Stimulated activated effector memory CD8-positive, alpha-beta T cell treated with anti-CD3 and anti-CD28 coated beads, Interleukin-12 subunit alpha, Interleukin-12 subunit beta, amount 100 ng/mL, for 72 hours (primary cell): ENCODE measurements at regions not wholly inside any gene's neighbourhood (a gene's known extent, or its start where the extent isn't known, plus 50 kb on each side); places are given as distances from the start of the nearest gene placed in this dataset.
"Not testable (repeated sequence)": the region's sequence is repeated elsewhere in the genome, so short reads cannot be mapped to it uniquely, and the experiment has no call there.

ENCODE experiments used
- ATAC-seq: fragments of 150-1000 bp; cut with Tn5 transposase; 2 replicates; pipeline ENCODE4 v1.10.0; 2021
- DNase-seq, 2 donors: peaks; one replicate each; pipeline ENCODE4 v3.0.0; 2021 to 2022; ENCODE audit warnings: low spot score in 2 of 2
- H3K27ac Mint-ChIP-seq: one replicate; pipeline ENCODE4 v1.8.0; 2022; ENCODE audit warnings: mild to moderate bottlenecking, mixed read lengths
- H3K36me3 Mint-ChIP-seq: one replicate; pipeline ENCODE4 v1.8.0; 2022; ENCODE audit warnings: mild to moderate bottlenecking, mixed read lengths
- H3K4me1 Mint-ChIP-seq: one replicate; pipeline ENCODE4 v1.8.0; 2022; ENCODE audit warnings: mixed read lengths
- H3K4me3 Mint-ChIP-seq: one replicate; pipeline ENCODE4 v1.8.0; 2022; ENCODE audit warnings: mild to moderate bottlenecking, mixed read lengths
- H3K9me3 Mint-ChIP-seq: one replicate; pipeline ENCODE4 v1.8.0; 2022; ENCODE audit warnings: mixed read lengths

DNA sequence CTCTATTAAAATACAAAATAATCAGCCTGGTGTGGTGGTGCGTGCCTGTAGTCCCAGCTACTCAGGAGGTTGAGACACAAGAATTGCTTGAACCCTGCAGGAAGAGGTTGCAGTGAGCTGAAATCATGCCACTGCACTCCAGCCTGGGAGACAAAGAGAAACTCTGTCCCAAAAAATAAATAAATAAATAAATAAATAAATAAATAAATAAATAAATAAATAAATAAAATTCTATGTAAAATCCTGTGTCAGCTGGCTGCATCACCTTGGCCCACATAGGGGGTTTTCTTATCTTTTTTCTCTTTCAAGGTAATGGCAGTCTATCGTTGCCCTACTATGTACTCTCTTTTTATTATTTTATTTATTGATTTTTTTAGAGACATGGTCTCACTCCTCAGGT, 206.7 kb downstream of the ALG10 start:
- H3K27ac Mint-ChIP-seq, DNase-seq, H3K9me3 Mint-ChIP-seq, H3K4me3 Mint-ChIP-seq, ATAC-seq, H3K4me1 Mint-ChIP-seq, H3K36me3 Mint-ChIP-seq: not testable (repeated sequence)

DNA sequence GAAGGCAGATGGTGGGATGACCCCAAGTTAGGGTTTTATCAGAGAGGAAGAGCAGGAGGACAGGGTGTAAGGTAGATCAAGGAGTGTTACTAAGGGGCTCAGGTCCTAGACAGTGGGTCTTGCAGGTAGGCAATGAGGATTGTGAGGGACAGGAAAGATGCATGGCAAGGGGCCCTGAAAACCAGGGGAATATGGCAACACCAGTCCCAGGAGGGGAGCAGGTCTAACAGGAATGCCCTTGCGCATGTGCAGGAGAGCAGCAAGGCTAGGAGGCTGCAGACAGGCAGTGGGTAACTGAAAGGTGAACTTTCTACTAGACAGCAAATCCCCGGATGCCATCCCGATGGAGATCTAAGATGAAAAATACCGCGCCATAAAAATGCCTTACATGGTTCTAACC, 211.3 kb downstream of the ALG10 start:
- DNase-seq: no peak
- Mint-ChIP-seq H3K4me1 (no peaks in the 10 kb centered on the region), H3K9me3 (no peaks in the 10 kb centered on the region), H3K36me3 (no peaks in the 10 kb centered on the region), H3K27ac (no peak overlapping the region), H3K4me3 (no peak overlapping the region)
- ATAC-seq: peak; percentile 13

DNA sequence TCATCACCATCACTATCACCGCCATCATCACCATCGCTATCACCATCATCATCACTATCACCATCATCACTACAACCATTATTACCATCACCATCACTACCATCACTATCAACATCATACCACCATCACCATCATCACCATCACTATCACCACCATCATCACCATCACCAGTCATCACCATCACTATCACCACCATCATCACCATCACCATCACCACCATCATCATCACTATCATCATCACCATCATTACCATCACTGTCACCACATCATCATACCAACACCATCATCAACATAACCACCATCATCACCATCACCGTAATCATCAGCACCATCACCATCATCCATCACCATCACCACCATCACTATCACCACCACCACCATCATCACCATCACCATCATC, 213.8 kb downstream of the ALG10 start:
- DNase-seq (no peak), ATAC-seq (no peak)
- H3K36me3 Mint-ChIP-seq: no peaks in the 10 kb centered on the region
- no peak overlapping the region for H3K4me3 Mint-ChIP-seq
- H3K9me3 Mint-ChIP-seq: no peaks in the 10 kb centered on the region
- no peak overlapping the region for H3K27ac Mint-ChIP-seq
- no peaks in the 10 kb centered on the region for H3K4me1 Mint-ChIP-seq

DNA sequence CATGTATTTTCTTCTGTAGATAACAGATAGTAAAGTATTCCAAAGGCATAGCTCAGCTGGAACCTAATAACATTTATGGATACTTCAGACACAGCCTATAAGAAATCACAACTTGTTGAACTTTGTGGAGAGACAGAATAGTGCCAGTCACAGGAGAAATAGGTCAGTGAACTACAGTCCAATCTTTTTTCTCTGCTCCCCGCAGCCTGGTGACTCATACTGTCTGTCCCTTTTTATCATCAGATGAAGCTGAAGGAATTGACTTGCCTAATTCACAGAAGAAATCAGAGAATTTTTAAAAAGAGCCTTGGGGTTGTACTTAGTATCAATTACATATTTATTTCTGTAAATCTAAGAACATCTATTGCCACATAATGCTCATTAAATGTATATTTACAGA, 222.3 kb downstream of the ALG10 start:
- no peaks in the 10 kb centered on the region for H3K9me3 Mint-ChIP-seq
- H3K4me3 Mint-ChIP-seq: no peak overlapping the region
- no peak for ATAC-seq
- H3K4me1 Mint-ChIP-seq: no peaks in the 10 kb centered on the region
- no peak for DNase-seq
- H3K27ac Mint-ChIP-seq: no peak overlapping the region
- H3K36me3 Mint-ChIP-seq: no peaks in the 10 kb centered on the region

DNA sequence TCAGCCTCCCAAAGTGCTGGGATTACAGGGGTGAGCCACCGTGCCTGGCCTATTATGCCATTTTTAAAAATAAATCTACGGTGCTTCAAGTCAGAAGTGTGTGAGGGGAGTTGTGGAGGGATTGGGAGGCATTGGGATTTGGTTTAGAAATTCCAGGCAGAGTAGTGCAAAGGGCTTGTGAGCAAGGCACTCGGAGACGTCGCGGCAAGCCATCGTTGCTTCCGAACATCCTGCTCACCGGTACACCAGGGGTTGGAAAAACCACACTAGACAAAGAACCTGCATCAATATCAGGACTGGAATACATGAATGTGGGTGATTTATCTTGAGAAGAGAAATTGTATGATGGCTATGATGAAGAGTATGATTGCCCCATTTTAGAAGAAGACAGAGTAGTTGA, 227.0 kb downstream of the ALG10 start:
- ATAC-seq: no peak
- Mint-ChIP-seq H3K9me3 (no peaks in the 10 kb centered on the region), H3K4me3 (no peak overlapping the region), H3K36me3 (no peaks in the 10 kb centered on the region), H3K27ac (no peak overlapping the region), H3K4me1 (no peaks in the 10 kb centered on the region)
- no peak for DNase-seq

DNA sequence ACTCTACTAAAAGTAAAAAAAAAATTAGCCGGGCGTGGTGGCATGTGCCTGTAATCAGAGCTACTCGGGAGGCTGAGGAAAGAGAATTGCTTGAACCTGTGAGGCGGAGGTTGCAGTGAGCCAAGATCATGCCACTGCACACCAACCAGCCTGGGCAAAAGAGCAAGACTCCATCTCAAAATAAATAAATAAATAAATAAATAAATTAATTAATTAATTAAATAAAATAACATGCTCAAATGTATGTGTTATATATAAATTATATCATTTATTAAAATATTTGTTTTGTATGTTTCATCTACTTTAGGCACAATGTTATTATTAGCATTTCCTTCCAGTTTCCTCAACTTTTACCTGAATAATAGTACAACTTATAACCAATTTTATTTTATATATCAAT, 229.6 kb downstream of the ALG10 start:
- not testable (repeated sequence) for H3K4me1 Mint-ChIP-seq, H3K27ac Mint-ChIP-seq, H3K36me3 Mint-ChIP-seq, H3K4me3 Mint-ChIP-seq, DNase-seq, ATAC-seq, H3K9me3 Mint-ChIP-seq

DNA sequence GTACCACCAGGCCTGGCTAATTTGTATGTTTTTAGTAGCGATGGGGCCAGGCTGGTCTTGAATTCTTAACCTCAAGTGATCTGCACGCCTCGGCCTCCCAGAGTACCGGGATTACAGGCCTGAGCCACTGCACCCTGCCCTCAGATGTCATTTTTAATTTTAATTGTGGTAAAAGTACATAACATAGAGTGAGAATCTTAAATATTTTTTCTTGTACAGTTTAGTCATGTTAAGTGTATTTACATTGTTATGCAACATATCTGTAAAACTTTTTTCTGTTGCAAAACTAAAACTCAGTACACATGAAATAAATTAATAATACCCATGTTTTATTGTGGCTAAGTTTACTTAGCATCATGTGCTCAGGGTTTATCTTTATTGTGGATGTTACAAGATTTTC, 231.4 kb downstream of the ALG10 start:
- no peaks in the 10 kb centered on the region for H3K9me3 Mint-ChIP-seq
- no peaks in the 10 kb centered on the region for H3K36me3 Mint-ChIP-seq
- H3K4me1 Mint-ChIP-seq: no peaks in the 10 kb centered on the region
- ATAC-seq: no peak
- no peak for DNase-seq
- H3K4me3 Mint-ChIP-seq: no peak overlapping the region
- H3K27ac Mint-ChIP-seq: no peak overlapping the region

DNA sequence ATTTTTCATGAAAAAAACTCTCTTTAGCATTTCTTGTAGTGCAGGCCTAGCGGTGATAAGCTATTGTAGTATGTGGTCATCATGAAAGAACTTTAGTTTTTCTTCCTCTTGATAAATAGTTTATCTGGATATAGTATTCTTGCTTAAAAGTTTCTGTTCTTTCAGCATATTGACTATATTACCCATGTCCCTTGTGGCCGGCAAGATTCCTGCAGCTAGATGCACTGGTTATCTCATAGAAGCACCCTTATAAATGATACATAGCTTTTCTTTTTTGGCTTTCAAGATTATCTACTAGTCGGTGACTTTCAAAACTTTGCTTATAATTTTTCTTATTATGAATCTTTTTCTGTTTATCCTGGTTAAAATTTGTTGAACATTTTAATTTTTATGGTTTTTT, 234.8 kb downstream of the ALG10 start:
- no peak for ATAC-seq
- H3K9me3 Mint-ChIP-seq: peaks cover 3% of the 10 kb centered on the region
- H3K36me3 Mint-ChIP-seq: no peaks in the 10 kb centered on the region
- no peak overlapping the region for H3K27ac Mint-ChIP-seq
- no peak overlapping the region for H3K4me3 Mint-ChIP-seq
- DNase-seq: no peak
- H3K4me1 Mint-ChIP-seq: no peaks in the 10 kb centered on the region

DNA sequence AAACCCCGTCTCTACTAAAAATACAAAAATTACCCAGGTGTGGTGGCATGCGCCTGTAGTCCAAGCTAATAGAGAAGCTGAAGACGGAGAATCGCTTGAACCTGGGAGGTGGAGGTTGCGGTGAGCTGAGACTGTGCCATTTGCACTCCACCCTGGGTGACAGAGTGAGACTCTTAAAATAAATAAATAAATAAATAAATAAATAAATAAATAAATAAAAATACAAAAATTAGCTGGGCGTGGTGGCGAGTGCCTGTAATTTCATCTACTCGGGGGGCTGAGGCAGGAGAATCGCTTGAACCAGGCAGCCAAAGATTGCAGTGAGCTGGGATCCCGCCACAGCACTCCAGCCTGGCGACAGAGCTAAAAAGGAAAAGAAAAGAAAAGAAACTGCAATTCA, 239.8 kb downstream of the ALG10 start:
- H3K4me1 Mint-ChIP-seq, H3K36me3 Mint-ChIP-seq, ATAC-seq, H3K9me3 Mint-ChIP-seq, DNase-seq, H3K27ac Mint-ChIP-seq, H3K4me3 Mint-ChIP-seq: not testable (repeated sequence)

DNA sequence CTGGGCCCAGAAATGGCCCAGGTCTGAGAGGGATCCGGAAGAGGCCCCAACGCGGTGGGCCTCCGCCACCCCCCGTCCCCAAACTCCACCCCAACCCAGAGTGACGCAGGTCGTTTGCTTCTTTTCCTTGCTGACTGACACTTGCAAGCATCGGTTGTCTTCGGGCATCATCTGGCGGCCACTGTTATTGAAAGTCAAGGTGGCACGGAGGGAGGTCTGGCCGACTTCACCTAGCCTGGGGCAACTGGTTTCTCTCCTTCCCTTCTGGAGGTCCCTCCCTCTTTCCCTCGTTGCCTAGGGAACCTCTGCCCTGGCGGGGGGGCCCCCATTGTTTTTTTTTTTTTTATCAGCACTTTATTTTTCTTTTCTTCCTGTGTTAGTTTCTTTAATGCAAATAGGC, 241.8 kb downstream of the ALG10 start:
- Mint-ChIP-seq H3K27ac (no peak overlapping the region), H3K36me3 (no peaks in the 10 kb centered on the region), H3K4me3 (no peak overlapping the region), H3K9me3 (peaks cover 5% of the 10 kb centered on the region), H3K4me1 (no peaks in the 10 kb centered on the region)
- DNase-seq: no peak
- ATAC-seq: no peak

DNA sequence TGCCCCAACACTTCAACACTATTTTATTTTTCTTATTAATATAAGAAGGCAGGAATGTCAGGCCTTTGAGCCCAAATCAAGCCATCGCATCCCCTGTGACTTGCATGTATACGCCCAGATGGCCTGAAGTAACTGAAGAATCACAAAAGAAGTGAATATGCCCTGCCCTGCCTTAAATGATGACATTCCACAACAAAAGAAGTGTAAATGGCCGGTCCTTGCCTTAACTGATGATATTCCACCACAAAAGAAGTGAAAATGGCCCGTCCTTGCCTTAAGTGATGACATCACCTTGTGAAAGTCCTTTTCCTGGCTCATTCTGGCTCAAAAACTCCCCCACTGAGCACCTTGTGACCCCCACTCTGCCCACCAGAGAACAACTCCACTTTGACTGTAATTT, 251.4 kb downstream of the ALG10 start:
- not testable (repeated sequence) for H3K9me3 Mint-ChIP-seq, H3K36me3 Mint-ChIP-seq, ATAC-seq, DNase-seq, H3K4me3 Mint-ChIP-seq, H3K4me1 Mint-ChIP-seq, H3K27ac Mint-ChIP-seq

DNA sequence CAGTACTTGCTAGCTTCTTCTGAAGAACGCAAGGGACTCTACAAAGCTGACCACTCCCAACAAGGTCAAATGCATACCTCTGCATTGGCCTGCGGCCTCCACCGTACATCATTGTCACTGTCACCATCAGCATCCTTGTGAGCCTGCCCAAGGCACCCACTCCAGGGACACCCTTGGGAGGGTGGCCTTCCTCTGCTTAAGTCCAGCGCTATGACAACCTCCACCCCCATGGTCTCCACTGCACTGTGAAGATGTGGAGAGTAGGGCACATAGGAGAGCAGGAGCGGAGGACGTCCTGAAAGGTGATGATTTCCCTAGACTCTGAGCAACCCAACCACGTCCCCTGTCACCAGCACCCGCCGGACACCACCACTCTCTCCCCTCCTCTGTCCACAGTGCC, 252.8 kb downstream of the ALG10 start:
- peak; percentile 11 for ATAC-seq
- H3K4me1 Mint-ChIP-seq: no peaks in the 10 kb centered on the region
- no peak for DNase-seq
- H3K9me3 Mint-ChIP-seq: peaks cover 3% of the 10 kb centered on the region
- no peaks in the 10 kb centered on the region for H3K36me3 Mint-ChIP-seq
- no peak overlapping the region for H3K27ac Mint-ChIP-seq
- no peak overlapping the region for H3K4me3 Mint-ChIP-seq

DNA sequence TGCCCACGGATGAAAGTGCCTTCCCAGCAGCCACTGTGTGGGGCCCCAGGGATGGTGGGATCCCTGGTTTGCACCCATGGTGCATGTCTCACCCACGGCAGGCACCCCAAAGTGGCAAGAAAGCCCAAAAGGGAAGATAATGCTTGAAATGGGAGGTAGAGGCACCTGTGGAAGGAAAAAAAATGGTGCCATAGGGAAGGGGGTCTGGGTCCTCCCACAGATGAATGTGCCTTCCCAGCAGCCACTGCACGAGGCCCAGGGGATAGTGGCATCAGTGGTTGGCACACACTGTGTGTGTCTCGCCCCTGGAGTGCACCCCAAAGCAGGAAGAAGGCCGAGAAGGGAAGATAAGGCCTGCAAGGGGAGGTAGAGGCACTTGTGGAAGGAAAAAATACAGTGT, 264.2 kb downstream of the ALG10 start:
- DNase-seq: no peak
- H3K9me3 Mint-ChIP-seq: peaks cover 30% of the 10 kb centered on the region
- H3K27ac Mint-ChIP-seq: no peak overlapping the region
- H3K4me3 Mint-ChIP-seq: no peak overlapping the region
- H3K36me3 Mint-ChIP-seq: no peaks in the 10 kb centered on the region
- no peak for ATAC-seq
- H3K4me1 Mint-ChIP-seq: no peaks in the 10 kb centered on the region

DNA sequence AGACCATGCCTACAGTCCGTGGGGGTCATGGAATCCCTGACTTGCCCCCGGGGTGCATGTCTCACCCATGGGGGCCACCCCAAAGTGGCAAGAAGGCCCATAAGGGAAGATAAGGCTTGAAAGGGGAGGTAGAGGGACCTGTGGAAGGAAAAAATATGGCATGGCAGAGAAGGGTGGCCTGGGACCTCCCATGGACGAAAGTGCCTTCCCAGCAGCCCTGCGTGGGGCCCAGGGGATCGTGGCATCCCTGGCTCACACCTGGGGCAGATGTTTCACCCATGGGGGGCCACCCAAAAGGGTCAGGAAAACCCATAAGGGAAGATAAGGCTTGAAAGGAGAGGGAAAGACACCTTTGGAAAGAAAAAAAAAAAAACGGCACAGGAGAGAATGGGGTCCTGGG, 264.6 kb downstream of the ALG10 start:
- H3K27ac Mint-ChIP-seq: no peak overlapping the region

DNA sequence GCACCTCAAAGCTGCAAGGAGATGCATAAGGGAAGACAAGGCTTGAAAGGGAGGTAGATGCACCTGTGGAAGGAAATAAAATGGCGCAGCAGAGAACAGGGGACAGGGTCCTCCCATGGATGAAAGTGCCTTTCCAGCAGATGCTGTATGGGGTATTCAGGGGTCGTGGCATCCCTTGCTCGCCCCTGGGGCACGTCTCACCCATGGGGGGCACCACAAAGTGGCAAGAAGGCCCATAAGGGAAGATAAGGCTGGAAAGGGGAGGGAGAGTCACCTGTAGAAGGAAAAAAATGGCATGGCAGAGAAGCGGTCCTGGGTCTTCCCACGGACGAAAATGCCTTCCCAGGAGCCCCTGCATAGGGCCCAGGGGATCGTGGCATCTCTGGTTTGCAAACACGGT, 265.1 kb downstream of the ALG10 start:
- no peak for DNase-seq
- no peaks in the 10 kb centered on the region for H3K36me3 Mint-ChIP-seq
- no peak overlapping the region for H3K27ac Mint-ChIP-seq
- H3K4me1 Mint-ChIP-seq: no peaks in the 10 kb centered on the region
- peaks cover 32% of the 10 kb centered on the region for H3K9me3 Mint-ChIP-seq
- no peak overlapping the region for H3K4me3 Mint-ChIP-seq
- no peak for ATAC-seq

More for the DNA sequence above, 264.6 kb downstream of the ALG10 start:
- DNase-seq: no peak
- H3K4me3 Mint-ChIP-seq: no peak overlapping the region
- ATAC-seq: no peak
- H3K36me3 Mint-ChIP-seq: no peaks in the 10 kb centered on the region
- peaks cover 30% of the 10 kb centered on the region for H3K9me3 Mint-ChIP-seq
- no peaks in the 10 kb centered on the region for H3K4me1 Mint-ChIP-seq

DNA sequence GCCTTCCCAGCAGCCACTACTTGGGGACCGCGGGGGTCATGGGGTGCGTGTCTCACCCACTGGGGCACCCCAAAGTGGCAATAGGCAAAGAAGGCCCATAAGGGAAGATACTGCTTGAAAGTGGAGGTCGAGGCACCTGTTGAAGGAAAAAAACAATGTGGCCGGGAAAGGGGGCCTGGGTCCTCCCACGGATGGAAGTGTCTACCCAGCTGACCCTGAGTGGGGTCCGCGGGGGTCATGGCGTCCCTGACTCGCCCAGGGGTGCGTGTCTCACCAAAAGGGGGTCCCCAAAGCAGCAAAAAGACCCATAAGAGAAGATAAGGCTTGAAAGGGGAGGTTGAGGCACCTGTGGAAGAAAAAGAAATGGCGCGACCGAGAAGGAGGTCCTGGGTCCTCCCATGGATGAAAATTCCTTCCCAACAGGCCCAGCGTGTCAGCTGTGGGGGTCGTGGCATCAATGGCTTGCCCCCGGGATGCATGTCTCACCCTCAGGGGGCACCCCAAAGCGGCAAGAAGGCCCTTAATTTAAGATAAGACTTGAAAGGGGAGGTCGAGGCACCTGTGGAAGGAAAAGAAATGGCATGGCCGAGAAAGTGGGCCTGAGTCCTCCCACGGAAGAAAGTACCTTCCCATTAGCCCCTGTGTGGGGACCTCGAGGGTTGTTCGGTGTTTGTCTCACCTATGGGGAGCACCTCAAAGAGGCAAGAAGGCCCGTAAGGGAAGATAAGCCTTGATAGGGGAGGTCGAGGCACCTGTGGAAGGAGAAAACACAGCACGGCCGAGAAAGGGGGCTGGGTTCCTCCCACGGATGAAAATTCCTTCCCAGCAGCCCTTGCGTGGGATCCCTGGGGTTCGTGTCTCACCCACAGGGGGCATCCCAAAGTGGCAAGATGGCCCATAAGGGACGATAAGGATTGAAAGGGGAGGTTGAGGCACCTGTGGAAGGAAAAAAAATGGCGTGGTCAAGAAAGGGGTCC, 266.0 kb downstream of the ALG10 start:
- no peak overlapping the region for H3K27ac Mint-ChIP-seq
- no peaks in the 10 kb centered on the region for H3K4me1 Mint-ChIP-seq
- no peaks in the 10 kb centered on the region for H3K36me3 Mint-ChIP-seq
- DNase-seq (no peak), ATAC-seq (no peak)
- H3K4me3 Mint-ChIP-seq: no peak overlapping the region
- peaks cover 35% of the 10 kb centered on the region for H3K9me3 Mint-ChIP-seq
